ENCODE measurements at regions not wholly inside any gene's neighbourhood (a gene's known extent, or its start where the extent isn't known, plus 50 kb on each side); places are given as distances from the start of the nearest gene placed in this dataset.

- no peaks in the 10 kb centered on the region for H3K4me1 ChIP-seq (ENCODE audit: insufficient read depth, low read length)
- no peak overlapping the region for H3K27ac ChIP-seq (ENCODE audit: low read depth, low read length)
Observed at GRCh38 chr5:174608631-174609097, 115.7 kb upstream of the MSX2 start.

DNA sequence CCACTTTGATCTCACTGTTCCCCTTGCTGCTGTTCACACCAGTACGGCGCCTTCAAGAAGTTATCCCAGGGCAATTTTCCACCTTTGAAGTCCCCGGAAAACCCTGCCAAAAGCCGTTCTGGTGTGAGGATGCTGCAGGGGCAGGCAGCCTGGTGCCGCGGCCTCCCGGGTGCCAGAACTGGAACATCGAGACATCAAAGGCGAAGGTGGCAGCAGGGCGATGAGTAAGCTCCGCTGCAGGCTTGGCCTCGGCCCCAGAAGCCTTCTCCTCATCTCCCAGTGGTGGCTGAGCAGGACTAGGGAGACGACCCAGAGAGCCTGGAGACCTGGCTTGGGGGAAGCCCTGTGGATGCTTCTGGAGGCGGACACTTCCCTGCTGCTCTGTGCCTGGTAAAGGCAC, 115.3 kb upstream of the MSX2 start:
- no peaks in the 10 kb centered on the region for H3K27me3 ChIP-seq (ENCODE audit: insufficient read depth, low read length)
- no peak overlapping the region for H3K4me3 ChIP-seq (ENCODE audit: low read length)
- H3K9me3 ChIP-seq (ENCODE audit: insufficient read depth, low read depth, low read length) = 0 out of 2 replicates have a peak, but pooled peaks cover under 1% of the 10 kb centered on the region
- H3K36me3 ChIP-seq (ENCODE audit: insufficient read depth, low read length) = no peaks in the 10 kb centered on the region
- no peak overlapping the region for H3K9ac ChIP-seq (ENCODE audit: low read depth, low read length)
- no peak overlapping the region for H3K27ac ChIP-seq (ENCODE audit: low read depth, low read length)
- H3K4me1 ChIP-seq (ENCODE audit: insufficient read depth, low read length) = no peaks in the 10 kb centered on the region
- WGBS = 86% methylated on average over 14 of the region's 14 CpGs

More at GRCh38 chr5:174608631-174609097, 115.7 kb upstream of the MSX2 start:
- no peaks in the 10 kb centered on the region for H3K27me3 ChIP-seq (ENCODE audit: insufficient read depth, low read length)
- no peaks in the 10 kb centered on the region for H3K36me3 ChIP-seq (ENCODE audit: insufficient read depth, low read length)
- H3K9ac ChIP-seq (ENCODE audit: low read depth, low read length) = no peak overlapping the region
- H3K9me3 ChIP-seq (ENCODE audit: insufficient read depth, low read depth, low read length) = no peaks in the 10 kb centered on the region; the same call in 1 of the 2 replicates
- H3K4me3 ChIP-seq (ENCODE audit: low read length) = no peak overlapping the region
- 79% methylated on average over 14 of the region's 14 CpGs for WGBS

GRCh38 chr5:174610968-174611367, 113.4 kb upstream of the MSX2 start:
- Histone ChIP-seq H3K27ac (ENCODE audit: low read depth, low read length) (no peak overlapping the region), H3K4me1 (ENCODE audit: insufficient read depth, low read length) (no peaks in the 10 kb centered on the region), H3K9me3 (ENCODE audit: insufficient read depth, low read depth, low read length) (0 out of 2 replicates have a peak, but pooled peaks cover 5% of the 10 kb centered on the region), H3K9ac (ENCODE audit: low read depth, low read length) (no peak overlapping the region), H3K27me3 (ENCODE audit: insufficient read depth, low read length) (no peaks in the 10 kb centered on the region), H3K4me3 (ENCODE audit: low read length) (no peak overlapping the region), H3K36me3 (ENCODE audit: insufficient read depth, low read length) (no peaks in the 10 kb centered on the region)
- WGBS = 83% methylated on average over 8 of the region's 8 CpGs

GRCh38 chr5:174612686-174613085, 111.7 kb upstream of the MSX2 start:
- Histone ChIP-seq H3K27me3 (ENCODE audit: insufficient read depth, low read length) (no peaks in the 10 kb centered on the region), H3K36me3 (ENCODE audit: insufficient read depth, low read length) (no peaks in the 10 kb centered on the region), H3K9me3 (ENCODE audit: insufficient read depth, low read depth, low read length) (0 out of 2 replicates have a peak, but pooled peaks cover 5% of the 10 kb centered on the region), H3K4me1 (ENCODE audit: insufficient read depth, low read length) (no peaks in the 10 kb centered on the region), H3K27ac (ENCODE audit: low read depth, low read length) (no peak overlapping the region), H3K4me3 (ENCODE audit: low read length) (no peak overlapping the region), H3K9ac (ENCODE audit: low read depth, low read length) (no peak overlapping the region)
- WGBS = 89% methylated on average over 2 of the region's 2 CpGs

DNA sequence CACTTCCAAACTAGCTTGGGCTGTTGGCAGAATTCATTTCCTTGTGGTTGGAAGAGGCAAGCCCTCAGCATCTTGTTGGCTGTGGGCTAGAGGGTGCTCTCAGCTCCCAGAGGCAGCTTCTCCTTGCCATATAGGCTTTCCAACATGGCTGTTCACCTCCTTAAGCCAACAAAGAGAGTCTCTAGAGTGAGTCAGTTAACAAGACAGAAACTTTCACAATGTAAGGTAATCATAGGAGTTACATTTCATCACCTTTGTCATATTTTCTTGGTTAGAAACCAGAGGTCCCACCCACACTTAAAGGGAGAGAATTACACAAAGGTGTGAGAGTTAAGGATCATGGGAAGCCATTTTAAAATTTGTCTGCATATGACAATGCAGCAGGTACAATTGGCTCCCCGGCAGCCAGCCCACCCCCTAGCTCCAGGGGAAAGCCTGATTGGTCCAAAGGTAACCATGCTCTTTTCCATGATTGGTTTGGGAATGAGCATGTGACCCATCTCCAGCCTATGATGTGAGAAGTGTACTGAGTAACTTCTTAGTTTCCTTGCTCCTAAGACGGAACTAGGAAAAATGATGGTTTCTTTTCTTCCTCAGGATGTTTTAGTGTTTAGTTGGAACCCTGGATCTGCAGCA, 109.8 kb upstream of the MSX2 start:
- Histone ChIP-seq H3K4me3 (ENCODE audit: low read length) (no peak overlapping the region), H3K36me3 (ENCODE audit: insufficient read depth, low read length) (no peaks in the 10 kb centered on the region), H3K9ac (ENCODE audit: low read depth, low read length) (no peak overlapping the region), H3K27ac (ENCODE audit: low read depth, low read length) (no peak overlapping the region), H3K4me1 (ENCODE audit: insufficient read depth, low read length) (no peaks in the 10 kb centered on the region), H3K27me3 (ENCODE audit: insufficient read depth, low read length) (no peaks in the 10 kb centered on the region), H3K9me3 (ENCODE audit: insufficient read depth, low read depth, low read length) (0 out of 2 replicates have a peak, but pooled peaks cover 5% of the 10 kb centered on the region)
- 98% methylated on average over 2 of the region's 2 CpGs for WGBS

GRCh38 chr5:174616036-174616435, 108.3 kb upstream of the MSX2 start:
- Histone ChIP-seq H3K36me3 (ENCODE audit: insufficient read depth, low read length) (no peaks in the 10 kb centered on the region), H3K4me1 (ENCODE audit: insufficient read depth, low read length) (no peaks in the 10 kb centered on the region), H3K9me3 (ENCODE audit: insufficient read depth, low read depth, low read length) (0 out of 2 replicates have a peak, but pooled peaks cover 5% of the 10 kb centered on the region), H3K27me3 (ENCODE audit: insufficient read depth, low read length) (no peaks in the 10 kb centered on the region), H3K4me3 (ENCODE audit: low read length) (no peak overlapping the region), H3K9ac (ENCODE audit: low read depth, low read length) (no peak overlapping the region), H3K27ac (ENCODE audit: low read depth, low read length) (no peak overlapping the region)
- 85% methylated on average over 2 of the region's 2 CpGs for whole genome bisulfite sequencing

DNA sequence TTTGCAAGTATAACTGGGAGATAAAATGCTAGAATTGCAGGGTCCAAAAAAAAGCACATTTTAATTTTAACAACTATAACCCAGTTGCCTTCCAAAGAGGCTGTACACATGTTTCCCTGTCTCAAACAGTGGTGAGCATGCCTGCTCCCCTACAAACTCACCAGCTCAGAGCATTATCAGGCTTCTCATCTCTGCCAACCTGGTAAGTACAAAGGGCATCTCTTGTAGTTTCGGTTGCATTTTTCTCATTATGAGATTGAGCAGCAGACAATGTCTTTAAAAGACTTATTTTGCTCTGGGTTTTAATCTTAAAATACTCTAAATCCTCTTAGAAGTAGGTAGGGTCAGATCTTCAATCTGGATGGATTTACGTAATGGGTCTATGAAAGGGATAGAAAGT, 107.1 kb upstream of the MSX2 start:
- Histone ChIP-seq H3K9ac (ENCODE audit: low read depth, low read length) (no peak overlapping the region), H3K27ac (ENCODE audit: low read depth, low read length) (no peak overlapping the region), H3K9me3 (ENCODE audit: insufficient read depth, low read depth, low read length) (0 out of 2 replicates have a peak, but pooled peaks cover 5% of the 10 kb centered on the region), H3K4me3 (ENCODE audit: low read length) (no peak overlapping the region), H3K36me3 (ENCODE audit: insufficient read depth, low read length) (no peaks in the 10 kb centered on the region), H3K4me1 (ENCODE audit: insufficient read depth, low read length) (no peaks in the 10 kb centered on the region), H3K27me3 (ENCODE audit: insufficient read depth, low read length) (no peaks in the 10 kb centered on the region)
- 100% methylated on average over 2 of the region's 2 CpGs for WGBS

DNA sequence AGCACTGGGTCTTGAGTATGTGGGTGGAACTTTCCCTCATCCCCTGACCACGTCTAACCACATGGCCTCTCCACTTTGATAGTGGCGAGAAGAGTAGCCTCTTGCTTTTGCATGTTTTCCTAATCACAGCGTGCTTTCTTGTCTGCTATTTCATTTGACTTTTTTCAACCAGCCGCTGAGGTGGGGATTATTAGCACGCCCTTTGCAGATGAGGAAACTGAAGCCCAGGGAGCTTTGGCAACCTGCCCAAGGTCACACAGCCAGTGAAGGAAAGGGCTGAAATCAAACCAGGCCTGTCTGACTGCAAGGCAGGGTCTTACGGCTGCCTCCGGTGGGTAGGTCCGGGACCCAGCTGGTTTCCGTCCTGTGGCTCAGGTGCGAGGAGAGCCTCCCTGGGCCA, 106.5 kb upstream of the MSX2 start:
- H3K4me3 ChIP-seq (ENCODE audit: low read length) = no peak overlapping the region
- no peaks in the 10 kb centered on the region for H3K27me3 ChIP-seq (ENCODE audit: insufficient read depth, low read length)
- no peak overlapping the region for H3K27ac ChIP-seq (ENCODE audit: low read depth, low read length)
- 87% methylated on average over 10 of the region's 10 CpGs for WGBS
- no peaks in the 10 kb centered on the region for H3K36me3 ChIP-seq (ENCODE audit: insufficient read depth, low read length)
- 0 out of 2 replicates have a peak, but pooled peaks cover 5% of the 10 kb centered on the region for H3K9me3 ChIP-seq (ENCODE audit: insufficient read depth, low read depth, low read length)
- H3K4me1 ChIP-seq (ENCODE audit: insufficient read depth, low read length) = no peaks in the 10 kb centered on the region
- no peak overlapping the region for H3K9ac ChIP-seq (ENCODE audit: low read depth, low read length)

GRCh38 chr5:174618589-174618988, 105.8 kb upstream of the MSX2 start:
- Histone ChIP-seq H3K4me3 (ENCODE audit: low read length) (no peak overlapping the region), H3K27ac (ENCODE audit: low read depth, low read length) (no peak overlapping the region), H3K9ac (ENCODE audit: low read depth, low read length) (no peak overlapping the region), H3K4me1 (ENCODE audit: insufficient read depth, low read length) (no peaks in the 10 kb centered on the region), H3K36me3 (ENCODE audit: insufficient read depth, low read length) (no peaks in the 10 kb centered on the region), H3K9me3 (ENCODE audit: insufficient read depth, low read depth, low read length) (0 out of 2 replicates have a peak, but pooled peaks cover 5% of the 10 kb centered on the region), H3K27me3 (ENCODE audit: insufficient read depth, low read length) (no peaks in the 10 kb centered on the region)
- WGBS = 86% methylated on average over 4 of the region's 4 CpGs

GRCh38 chr5:174622067-174622466, 102.3 kb upstream of the MSX2 start:
- no peak overlapping the region for H3K4me3 ChIP-seq (ENCODE audit: low read length)
- H3K9ac ChIP-seq (ENCODE audit: low read depth, low read length) = no peak overlapping the region
- H3K27me3 ChIP-seq (ENCODE audit: insufficient read depth, low read length) = no peaks in the 10 kb centered on the region
- WGBS = 92% methylated on average over 4 of the region's 4 CpGs
- H3K4me1 ChIP-seq (ENCODE audit: insufficient read depth, low read length) = peaks cover 18% of the 10 kb centered on the region
- H3K9me3 ChIP-seq (ENCODE audit: insufficient read depth, low read depth, low read length) = no peaks in the 10 kb centered on the region
- H3K27ac ChIP-seq (ENCODE audit: low read depth, low read length) = no peak overlapping the region
- H3K36me3 ChIP-seq (ENCODE audit: insufficient read depth, low read length) = no peaks in the 10 kb centered on the region

- no peak overlapping the region for H3K27ac ChIP-seq (ENCODE audit: low read depth, low read length)
- no peaks in the 10 kb centered on the region for H3K36me3 ChIP-seq (ENCODE audit: insufficient read depth, low read length)
- no peak overlapping the region for H3K9ac ChIP-seq (ENCODE audit: low read depth, low read length)
- peaks cover 18% of the 10 kb centered on the region for H3K4me1 ChIP-seq (ENCODE audit: insufficient read depth, low read length)
- no peaks in the 10 kb centered on the region for H3K9me3 ChIP-seq (ENCODE audit: insufficient read depth, low read depth, low read length)
- 91% methylated on average over 1 of the region's 1 CpG for WGBS
- H3K4me3 ChIP-seq (ENCODE audit: low read length) = no peak overlapping the region
- H3K27me3 ChIP-seq (ENCODE audit: insufficient read depth, low read length) = no peaks in the 10 kb centered on the region
Observed at GRCh38 chr5:174623018-174623417, 101.4 kb upstream of the MSX2 start.

All from HUES64 (cell line).